Stimulated activated CD8-positive, alpha-beta memory T cell treated with anti-CD3 and anti-CD28 coated beads, Interleukin-12 subunit alpha, Interleukin-12 subunit beta, amount 100 ng/mL, for 24 hours (primary cell): ENCODE measurements at regions not wholly inside any gene's neighbourhood (a gene's known extent, or its start where the extent isn't known, plus 50 kb on each side); places are given as distances from the start of the nearest gene placed in this dataset.

Experiments
- DNase-seq: peaks from one replicate; pipeline ENCODE4 v3.0.0-alpha.2; 2020; ENCODE audit errors: extremely low read depth

DNA sequence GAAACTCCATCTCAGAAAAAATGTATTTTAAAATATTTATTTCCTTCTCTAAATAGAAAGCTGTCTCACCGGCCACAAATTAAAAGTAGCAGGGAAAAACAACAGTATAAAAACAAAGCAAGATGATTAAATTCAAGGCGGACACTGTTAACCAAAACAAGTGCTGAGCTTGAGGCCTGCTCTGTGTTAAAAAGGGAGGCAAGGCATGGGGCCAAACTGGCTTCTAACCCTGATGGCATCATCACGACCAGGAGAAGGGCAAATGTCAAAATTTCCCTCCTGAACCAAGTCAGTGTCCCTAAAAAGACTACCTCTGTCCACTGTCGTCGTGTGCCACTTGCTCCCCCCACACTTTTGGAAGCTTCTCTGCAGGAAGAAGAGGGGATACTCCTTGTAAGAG is 116.1 kb downstream of the MSX2 start:
- no peak for DNase-seq

DNA sequence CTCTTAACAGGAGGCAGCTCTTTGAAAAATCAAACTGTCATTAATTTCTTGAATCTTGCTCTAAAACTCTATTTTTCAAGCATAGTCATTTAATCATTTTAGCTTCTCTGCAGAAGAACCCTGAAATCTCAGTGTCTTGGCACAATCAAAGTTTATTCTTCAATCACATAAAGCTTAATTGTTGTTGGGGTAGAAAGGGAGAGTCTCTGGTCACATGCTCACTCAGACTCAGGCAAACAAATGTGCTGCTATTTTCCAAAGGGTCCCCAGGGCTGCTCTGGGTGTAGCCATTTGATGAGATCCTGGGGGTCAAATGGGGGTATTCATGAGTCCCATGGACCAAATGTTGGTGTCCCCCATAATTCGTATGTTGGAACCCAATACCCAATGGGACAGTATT is 114.8 kb downstream of the MSX2 start:
- DNase-seq, result no peak

DNA sequence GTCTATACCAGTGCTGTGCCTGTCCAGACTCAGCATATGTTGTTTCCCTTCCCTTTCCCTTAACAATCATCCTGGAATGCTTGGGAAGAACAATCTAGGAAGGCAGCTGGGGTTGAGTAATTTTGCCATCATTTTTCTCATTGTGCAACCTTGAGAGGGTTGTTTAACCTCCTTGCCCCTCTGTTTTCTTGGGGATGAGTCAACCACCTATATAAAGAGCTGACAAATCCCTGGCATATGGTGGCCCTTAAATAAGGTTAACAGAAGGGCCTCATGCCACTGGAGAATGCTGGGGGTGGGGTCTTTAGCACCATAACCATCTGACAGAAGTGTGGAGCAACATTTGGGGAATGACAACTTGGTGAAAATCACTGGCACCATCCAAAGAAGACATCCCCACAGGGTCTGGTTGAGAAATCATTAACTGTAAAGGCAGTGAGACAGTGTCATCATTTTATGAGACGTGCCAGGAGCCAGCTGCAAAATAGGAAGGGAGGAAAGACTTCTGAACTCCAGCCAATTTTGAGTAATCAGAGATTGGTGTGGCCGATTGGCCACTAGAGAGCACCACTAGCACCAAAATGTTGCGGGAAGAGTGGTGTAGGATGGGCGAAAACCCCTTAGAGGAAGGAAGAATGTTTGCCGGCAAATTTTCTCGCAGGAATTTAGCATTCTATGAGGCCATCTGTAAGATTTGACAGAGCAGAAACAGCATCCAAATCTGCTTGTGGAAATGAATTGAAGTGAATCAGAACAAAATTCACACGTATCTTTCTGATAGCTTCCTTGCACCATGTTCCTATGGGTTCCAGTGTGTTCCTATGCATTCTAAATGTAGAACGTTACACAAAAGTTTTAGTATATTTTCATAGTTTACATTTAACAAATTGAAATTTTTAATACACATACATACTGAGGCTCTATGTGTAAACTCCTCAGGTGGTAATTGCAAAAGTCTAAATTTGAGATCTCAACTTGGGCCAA is 113.8 kb downstream of the MSX2 start:
- no peak for DNase-seq

DNA sequence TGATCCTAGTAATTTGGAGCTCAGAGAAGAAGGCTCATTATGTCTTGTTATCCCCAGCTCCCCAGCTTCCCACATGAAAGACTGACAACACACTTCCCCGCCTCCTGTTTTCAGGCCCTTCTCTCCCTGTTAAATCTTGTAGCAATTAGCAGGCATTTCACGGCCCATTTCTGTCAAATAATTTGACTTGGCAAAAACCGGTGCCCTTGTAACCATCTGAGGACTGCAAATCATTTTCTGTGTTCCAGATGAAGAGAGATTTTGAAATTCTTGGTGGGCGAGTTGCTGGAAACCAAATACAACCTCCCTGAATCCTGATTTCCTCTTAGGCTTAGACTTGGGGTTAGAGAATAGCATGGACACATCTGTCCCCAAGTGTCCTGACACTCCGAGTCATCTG is 109.7 kb downstream of the MSX2 start:
- DNase-seq, result no peak

DNA sequence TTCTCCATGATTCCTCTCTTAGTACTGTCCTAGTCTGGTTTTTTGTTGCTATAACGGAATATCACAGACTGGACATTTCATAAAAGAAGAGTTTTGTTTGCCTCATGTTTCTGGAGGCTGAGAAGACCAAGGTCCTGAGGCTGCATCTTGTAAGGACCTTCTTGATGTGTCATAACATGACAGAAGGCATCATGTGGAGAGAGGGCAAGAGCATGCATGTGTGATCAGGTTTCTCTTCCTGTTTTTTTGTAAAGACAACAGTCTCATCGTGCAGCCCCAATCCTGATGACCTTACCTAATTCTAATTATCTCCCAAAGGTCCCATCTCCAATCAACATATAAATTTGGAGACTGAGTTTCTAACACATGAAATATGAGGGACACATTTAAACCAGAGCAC is 108.4 kb downstream of the MSX2 start:
- DNase-seq, result no peak

DNA sequence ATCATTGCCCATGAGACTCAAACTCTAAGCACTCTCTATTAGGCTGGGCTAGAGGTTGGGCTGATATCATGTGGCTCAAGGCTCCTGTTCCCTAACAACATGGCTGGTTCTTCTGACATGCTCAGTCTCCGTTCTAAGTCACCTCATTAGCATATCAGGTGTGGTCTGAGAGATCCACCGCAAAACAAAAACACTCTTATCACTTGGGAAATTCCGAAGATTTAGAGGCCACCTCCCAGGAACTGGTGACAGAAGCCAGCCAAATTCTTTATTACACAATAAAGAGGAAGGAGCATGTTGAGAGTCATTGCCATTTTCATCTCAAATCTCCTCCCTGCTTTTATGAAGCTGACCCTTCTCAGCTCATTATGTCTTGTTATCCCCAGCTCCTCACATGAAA is 107.6 kb downstream of the MSX2 start:
- no peak for DNase-seq

DNA sequence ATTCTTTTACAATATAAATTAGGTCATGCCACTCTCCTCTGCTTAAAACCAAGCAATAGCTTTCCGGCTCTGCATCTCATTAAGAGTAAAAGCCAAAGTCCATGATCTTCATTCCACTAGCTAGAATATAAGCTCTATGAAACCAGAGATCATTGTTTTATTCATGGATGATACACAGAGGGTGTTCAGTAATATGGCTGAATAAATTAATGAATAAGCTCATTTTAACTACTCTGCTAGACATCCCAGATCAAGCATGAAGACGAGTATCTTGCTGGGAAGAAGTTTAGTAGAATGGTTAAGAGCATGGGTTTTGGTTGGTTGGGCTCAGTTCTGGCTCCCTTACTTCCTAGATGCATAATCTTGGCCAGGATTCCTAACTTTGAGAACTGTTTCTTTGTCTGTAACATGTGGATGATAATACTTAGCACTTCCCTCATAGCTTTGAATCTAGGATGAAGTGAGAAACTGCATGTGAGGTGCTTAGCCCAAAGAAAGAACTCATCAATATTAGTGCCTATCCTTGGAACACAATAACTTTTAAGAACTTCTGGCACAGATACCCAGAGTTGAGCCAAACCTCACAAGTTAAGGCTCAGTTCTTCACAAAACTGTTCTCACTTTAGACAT is 106.8 kb downstream of the MSX2 start:
- DNase-seq, result no peak

DNA sequence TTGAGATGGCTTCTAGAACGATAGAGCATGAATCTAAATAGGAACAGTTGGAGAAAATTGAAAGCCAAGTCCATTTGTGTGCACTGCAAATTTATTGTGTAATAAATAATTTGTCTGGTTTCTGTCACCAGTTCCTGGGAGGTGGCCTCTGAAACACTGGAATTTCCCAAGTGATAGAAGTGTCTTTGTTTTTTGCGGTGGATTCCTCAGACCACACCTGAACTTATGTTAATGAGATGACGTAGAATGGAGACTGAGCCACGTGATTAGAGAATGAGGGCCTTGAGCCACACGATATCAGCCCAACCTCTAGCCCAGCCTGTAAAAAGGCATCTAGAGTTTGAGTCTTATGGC is 105.1 kb downstream of the MSX2 start:
- DNase-seq, result no peak

DNA sequence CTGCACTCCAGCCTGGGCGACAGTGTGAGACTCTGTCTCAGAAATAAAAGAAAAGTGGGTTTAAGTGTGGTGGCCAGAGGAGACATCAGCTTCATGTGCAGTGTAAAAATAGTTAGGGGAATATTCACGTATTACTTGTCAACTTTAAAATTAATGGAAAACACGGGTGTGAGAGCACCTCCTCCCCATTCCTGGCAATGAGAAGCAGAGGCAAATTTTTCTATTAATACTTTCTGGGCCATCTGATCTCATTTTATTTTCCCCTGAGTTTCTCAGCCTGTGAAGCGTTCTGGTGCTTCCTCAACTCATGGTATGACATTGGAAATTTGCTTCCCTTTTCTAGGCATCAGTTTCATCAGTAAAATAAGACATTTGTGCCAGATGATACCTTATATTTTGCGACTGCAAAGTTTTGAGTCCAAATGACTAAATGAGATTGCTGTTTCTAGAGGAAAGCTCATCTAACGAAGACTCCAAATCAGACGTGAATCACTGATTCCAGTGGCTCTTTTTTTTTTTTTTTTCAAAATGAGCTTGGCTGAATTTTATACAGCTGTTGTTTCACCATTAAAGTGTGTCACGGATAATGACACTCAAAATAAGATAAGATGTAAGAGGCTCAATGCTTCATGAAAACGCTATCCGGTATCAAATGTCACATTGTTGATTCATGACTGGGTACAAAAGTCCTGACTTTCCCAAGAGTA is 104.6 kb downstream of the MSX2 start:
- DNase-seq, result no peak

DNA sequence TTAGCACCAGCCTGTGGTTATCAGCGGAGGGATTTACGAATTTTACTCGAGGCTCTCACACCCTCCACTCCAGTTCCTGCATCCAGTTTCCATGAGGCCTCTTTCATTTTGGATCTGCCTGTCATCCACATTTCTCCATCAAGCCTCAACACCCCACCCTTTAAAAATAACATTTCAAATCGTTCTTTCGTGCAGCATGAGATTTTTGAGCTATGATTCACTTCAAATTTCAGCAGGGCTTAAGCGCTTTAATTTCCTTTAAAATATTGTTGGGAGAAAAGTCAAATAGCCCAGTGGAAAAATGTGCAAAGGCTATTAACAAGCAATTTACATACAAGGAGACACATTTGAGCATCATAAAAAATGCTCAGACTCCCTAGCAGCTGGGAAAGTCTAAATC is 103.2 kb downstream of the MSX2 start:
- no peak for DNase-seq

DNA sequence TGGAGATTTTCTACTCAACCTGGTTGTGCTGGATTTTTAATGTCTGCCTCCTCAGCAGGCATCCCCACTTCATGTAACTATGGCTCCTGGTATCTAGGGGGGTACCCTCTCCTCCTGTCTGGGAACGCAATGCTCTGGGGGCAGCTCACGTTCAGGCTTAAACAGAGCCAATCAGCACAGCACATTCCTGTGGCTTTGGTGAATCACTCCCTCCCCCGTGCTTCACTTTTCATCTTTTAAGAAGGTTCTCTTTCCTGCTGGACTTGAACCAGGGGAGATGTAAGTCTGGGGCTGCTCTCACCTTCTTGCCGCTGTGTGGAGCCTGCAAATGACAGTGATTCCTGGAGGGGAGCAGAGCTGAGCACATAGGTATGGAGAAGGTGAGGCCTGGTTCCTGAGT is 101.2 kb downstream of the MSX2 start:
- no peak for DNase-seq

DNA sequence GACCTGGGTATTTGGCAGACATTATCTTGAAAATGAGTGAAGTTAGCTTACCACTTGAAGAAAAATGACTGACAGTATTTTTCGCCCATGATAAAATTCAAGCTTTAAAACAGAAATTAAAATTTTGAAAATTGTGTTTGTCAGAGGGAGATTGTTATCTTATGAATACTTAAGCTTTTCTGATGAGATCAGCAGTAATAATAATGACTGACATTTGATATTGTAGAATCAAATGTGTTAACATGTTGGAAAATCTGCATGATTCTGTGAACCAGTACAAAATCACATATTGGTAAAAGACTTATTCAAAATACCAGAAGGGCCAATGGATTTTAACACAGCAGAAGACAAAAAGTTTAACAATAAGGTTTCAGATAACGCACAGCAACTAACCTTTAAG is 94.0 kb downstream of the MSX2 start:
- DNase-seq, result no peak

DNA sequence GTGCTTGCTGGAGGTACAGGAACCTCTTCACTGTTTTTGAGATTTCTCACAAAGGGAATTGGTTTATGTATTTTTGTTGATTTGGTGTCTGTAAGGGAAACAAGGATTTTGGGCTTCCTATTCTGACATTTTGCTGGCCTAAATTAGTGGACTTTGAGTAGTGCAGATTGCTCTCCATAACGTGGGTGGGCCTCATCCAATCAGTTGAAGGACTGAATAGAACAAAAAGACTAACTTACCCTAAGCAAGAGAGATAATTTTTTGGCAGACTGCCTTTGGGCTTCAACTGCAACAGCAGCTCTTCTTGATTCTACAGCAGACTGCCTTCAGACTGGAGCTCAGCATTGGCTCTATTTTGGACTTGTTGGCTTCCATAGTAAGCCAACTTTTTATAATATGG is 93.2 kb downstream of the MSX2 start:
- DNase-seq, result no peak

DNA sequence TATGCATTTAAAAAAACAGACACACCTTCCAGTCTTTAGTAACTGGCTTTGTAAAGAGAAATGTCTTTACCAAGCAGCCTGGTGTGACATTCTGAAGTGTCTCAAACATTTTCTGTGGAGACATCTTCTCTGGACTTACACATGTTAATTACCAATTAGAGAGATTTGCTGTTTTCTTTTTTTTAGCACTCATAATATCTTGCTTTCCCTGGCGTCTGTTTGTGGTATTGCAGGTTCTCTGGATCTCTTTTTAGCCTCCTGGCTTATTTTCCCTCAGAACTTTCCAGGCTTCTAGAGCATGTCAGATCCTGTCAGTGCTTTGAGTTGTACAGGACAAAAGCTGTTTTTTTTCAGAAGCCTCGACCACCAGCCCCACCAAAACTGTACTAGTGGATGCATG is 92.5 kb downstream of the MSX2 start:
- DNase-seq, result no peak

DNA sequence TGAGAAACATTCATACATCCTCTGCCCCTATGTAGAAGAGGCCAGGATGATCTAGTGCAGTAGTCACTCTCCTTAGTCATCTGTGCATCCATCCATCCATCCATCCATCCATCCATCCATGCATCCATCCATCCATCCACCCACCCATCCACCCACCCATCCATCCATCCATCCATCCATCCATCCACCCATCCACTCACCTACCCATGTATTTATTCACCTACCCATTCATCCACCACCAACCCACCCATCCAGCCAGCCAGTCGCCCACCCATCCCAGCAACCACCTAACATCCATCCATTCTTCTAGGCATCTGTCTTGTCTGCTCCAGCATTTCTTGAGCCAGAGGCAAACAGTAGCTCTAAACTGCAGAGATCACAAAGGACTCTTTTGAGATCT is 87.1 kb downstream of the MSX2 start:
- DNase-seq, result no peak

DNA sequence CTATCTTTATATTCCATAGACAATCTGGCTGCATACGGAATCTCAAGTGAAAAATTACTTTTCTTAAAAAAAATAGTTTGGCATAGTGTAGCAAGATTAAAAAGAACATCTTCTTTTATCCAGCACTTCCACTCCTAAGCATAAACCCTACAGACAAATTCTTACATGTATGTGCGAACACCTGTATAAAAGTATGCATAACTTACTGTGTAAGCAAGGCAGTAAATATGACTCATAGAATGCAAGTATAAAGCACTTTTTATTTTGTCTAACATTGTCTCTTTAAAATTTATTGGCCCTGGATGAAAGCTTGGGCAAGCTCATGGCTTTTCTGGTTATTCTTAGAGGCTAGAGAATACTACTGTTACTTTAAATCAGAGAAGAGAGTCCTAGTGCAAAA is 86.4 kb downstream of the MSX2 start:
- DNase-seq, result no peak

DNA sequence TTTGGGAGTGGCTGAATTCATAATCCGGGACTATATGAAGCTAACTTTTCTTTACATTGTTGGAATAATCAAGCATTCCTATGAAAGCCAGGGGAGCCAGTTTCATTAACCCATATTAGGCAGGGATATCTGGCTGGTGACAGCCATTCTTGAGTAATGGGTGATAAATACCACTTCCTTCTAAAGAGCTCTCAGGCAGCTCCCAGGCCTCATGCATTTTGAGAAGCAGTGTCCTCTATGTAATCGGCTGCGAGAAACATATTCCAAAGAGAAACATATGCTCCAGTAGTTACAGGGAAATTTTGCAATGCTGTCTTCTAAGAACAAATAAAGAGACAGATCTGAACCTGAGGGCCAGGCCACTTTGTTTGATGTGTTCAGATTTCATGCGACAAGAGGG is 83.1 kb downstream of the MSX2 start:
- no peak for DNase-seq

DNA sequence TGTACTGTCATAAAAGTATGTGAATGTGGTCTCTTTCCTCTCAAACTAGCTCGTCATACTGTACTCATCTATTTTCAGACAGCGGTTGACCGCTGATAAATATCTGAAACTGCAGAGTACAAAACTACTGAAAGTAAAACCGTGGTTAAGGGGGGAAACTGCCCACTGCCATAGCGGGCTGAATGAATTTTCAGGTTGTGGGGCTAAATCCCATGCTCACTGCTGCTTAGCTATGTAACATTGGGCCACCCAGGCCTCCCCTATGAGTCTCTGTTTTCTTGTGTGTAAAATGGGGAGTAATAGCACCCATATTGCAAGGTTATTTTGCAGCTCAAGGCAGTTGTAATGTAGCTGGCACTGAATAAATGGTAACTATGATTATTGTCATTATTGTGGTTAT is 82.3 kb downstream of the MSX2 start:
- no peak for DNase-seq

DNA sequence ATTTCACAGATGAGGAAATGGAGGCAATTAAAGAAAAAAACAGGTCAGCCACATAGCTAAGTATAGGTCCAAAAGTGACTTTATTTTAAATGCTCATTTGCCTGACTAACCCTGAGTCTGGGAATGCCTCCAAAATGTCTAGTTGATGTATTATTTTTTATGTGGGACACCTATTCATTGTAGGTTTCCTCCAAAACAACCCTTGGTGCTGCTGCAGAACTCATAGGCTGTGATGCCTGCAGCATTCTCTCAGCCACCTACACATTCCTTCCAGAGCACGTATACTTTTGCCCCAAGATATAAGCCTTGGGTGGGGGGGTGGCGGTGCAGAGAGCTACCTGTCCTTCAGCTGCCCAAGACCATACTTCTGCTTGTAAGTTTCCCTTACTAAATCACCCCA is 77.4 kb downstream of the MSX2 start:
- no peak for DNase-seq

DNA sequence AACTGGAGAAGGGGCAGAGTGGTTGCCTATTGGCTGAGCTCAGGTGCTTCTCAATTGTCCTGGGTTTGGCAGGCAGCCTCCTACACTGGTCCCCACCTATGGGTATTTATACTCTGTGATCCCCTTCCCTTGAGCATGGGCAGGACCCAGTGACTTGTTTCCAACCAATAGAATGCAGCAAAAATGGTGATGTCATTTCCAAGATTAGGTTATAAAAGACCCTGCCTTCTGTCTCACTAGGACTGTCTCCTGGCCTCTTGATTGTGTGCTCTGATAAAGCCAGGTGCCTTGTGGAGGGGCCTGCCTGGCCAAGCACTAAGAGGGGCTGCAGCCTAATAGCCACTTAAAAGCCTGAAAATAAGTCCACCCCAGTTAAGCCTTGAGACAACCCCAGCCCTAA is 76.1 kb downstream of the MSX2 start:
- no peak for DNase-seq

DNA sequence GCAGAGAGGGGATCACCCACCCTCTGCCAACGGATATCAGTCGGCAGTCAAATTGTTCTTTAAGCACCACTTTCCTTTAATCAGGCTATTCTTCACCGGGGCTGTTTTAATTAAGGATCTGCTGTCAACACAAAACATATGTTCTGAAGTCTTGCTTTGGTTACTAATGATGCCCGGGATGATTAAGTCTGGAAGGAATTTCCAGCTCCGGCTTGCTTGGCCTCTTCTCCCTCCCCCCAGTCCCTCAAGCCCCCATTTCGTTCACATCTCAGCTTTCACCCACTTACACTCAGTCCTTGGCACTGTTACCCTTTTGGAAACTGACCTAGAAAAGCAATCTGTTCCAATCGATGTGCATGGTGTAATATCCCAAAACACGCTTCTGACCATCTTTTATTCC is 74.7 kb downstream of the MSX2 start:
- no peak for DNase-seq

DNA sequence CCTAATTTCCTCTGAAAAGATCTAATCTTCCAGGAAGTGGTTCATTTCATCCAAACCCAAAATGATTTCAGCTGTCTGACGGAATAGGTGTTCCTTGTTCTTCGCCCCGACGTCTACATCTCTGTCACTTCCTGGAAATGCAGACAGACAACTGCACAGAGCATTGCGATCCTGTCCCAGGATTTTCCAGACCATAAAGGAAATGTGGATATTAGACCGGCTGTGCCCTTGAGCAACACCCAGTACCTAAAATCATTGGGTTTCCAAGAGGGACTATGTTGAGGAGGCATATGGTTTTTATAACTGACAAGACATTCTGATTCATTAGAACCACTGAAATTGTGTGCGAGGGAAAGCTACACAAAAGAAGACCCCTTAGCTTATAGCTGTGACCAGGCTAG is 74.2 kb downstream of the MSX2 start:
- DNase-seq, result no peak

DNA sequence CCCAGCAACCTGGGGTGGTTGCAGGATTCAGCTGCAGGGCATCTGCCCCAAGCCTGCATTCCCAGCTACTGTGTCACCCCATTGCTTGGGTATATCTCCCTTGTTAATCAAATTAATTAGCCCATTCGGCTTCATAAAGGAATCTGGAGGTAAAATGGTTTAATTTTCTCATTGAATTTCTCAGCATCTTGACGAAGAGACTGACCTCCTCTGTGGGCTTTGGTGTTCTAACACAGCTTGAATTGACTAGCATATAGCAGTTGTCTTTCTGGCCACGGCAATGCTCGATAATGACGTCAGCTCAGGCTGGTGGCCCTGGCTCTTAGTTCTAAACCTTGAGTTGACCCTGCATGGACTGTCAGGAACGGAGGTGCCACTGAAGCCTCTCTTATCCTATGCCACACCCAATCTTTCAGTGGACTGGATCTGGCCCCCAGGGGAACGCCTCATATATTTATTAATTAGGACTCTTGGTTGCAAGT is 72.4 kb downstream of the MSX2 start:
- no peak for DNase-seq
